H9 (cell line): ENCODE measurements at regions not wholly inside any gene's neighbourhood (a gene's known extent, or its start where the extent isn't known, plus 50 kb on each side); places are given as distances from the start of the nearest gene placed in this dataset.

Source experiments
- DNase-seq: peaks from one replicate; pipeline ENCODE4 v3.0.0-alpha.2; 2017
- H2AFZ ChIP-seq: one replicate; pipeline ENCODE4 v1.6.1; 2013; ENCODE audit warnings: mild to moderate bottlenecking, low read length, control low read depth, moderate library complexity
- H2AK5ac ChIP-seq: 2 replicates; pipeline ENCODE4 v1.6.1; 2013; ENCODE audit warnings: low read length, control low read depth, mixed read lengths; ENCODE audit not compliant: insufficient read length
- H2BK120ac ChIP-seq: one replicate; pipeline ENCODE4 v1.6.1; 2013; ENCODE audit warnings: low read depth, mild to moderate bottlenecking, low read length, control low read depth, inconsistent platforms; ENCODE audit not compliant: poor library complexity, severe bottlenecking
- H2BK12ac ChIP-seq: 2 replicates; pipeline ENCODE4 v1.6.1; 2013; ENCODE audit warnings: low read length, control low read depth, mixed read lengths, low read depth; ENCODE audit not compliant: insufficient read length
- H2BK15ac ChIP-seq: 2 replicates; pipeline ENCODE4 v1.6.1; 2013; ENCODE audit warnings: low read depth, low read length, control low read depth
- H2BK20ac ChIP-seq: one replicate; pipeline ENCODE4 v1.6.1; 2013; ENCODE audit warnings: low read depth, mild to moderate bottlenecking, low read length, control low read depth, inconsistent platforms; ENCODE audit not compliant: poor library complexity, severe bottlenecking
- H2BK5ac ChIP-seq: 2 replicates; pipeline ENCODE4 v1.6.1; 2013; ENCODE audit warnings: low read length, control low read depth, mixed read lengths; ENCODE audit not compliant: insufficient read length
- H3K14ac ChIP-seq: 2 replicates; pipeline ENCODE4 v1.6.1; 2013; ENCODE audit warnings: low read length, control low read depth; ENCODE audit not compliant: insufficient read depth
- H3K18ac ChIP-seq: 2 replicates; pipeline ENCODE4 v1.6.1; 2013; ENCODE audit warnings: low read depth, mild to moderate bottlenecking, mixed read lengths, low read length, control low read depth; ENCODE audit not compliant: insufficient read length
- H3K23ac ChIP-seq: 2 replicates; pipeline ENCODE4 v1.6.1; 2013; ENCODE audit warnings: low read length, control low read depth, mixed read lengths, low read depth; ENCODE audit not compliant: insufficient read length
- H3K23me2 ChIP-seq: 2 replicates; pipeline ENCODE4 v1.6.1; 2013; ENCODE audit warnings: low read depth, mild to moderate bottlenecking, mixed read lengths, low read length, control low read depth; ENCODE audit not compliant: insufficient read length, poor library complexity, severe bottlenecking
- H3K27ac ChIP-seq: 2 replicates; pipeline ENCODE4 v1.5.1; 2013; ENCODE audit warnings: low read length, control low read depth, mixed read lengths, low read depth; ENCODE audit not compliant: insufficient read length
- H3K27me3 ChIP-seq: 2 replicates; pipeline ENCODE4 v1.6.1; 2013; ENCODE audit warnings: low read length, control low read depth, inconsistent platforms; ENCODE audit not compliant: insufficient read depth
- H3K4ac ChIP-seq: 2 replicates; pipeline ENCODE4 v1.6.1; 2013; ENCODE audit warnings: low read depth, mild to moderate bottlenecking, control low read depth, inconsistent platforms, low read length, moderate library complexity
- H3K4me1 ChIP-seq: 2 replicates; pipeline ENCODE4 v1.6.1; 2013; ENCODE audit warnings: low read length, control low read depth, inconsistent platforms; ENCODE audit not compliant: insufficient read depth
- H3K4me2 ChIP-seq: 2 replicates; pipeline ENCODE4 v1.6.1; 2013; ENCODE audit warnings: low read length, control low read depth, mixed read lengths; ENCODE audit not compliant: insufficient read length, insufficient read depth
- H3K56ac ChIP-seq: 2 replicates; pipeline ENCODE4 v1.6.1; 2013; ENCODE audit warnings: low read depth, mild to moderate bottlenecking, mixed read lengths, low read length, control low read depth; ENCODE audit not compliant: insufficient read length
- H3K79me1 ChIP-seq: 2 replicates; pipeline ENCODE4 v1.6.1; 2013; ENCODE audit warnings: low read depth, mild to moderate bottlenecking, moderate library complexity, low read length, control low read depth, inconsistent platforms; ENCODE audit not compliant: insufficient read depth, poor library complexity, severe bottlenecking
- H3K79me2 ChIP-seq: 2 replicates; pipeline ENCODE4 v1.6.1; 2013; ENCODE audit warnings: low read length, control low read depth, inconsistent platforms; ENCODE audit not compliant: insufficient read depth
- H3K9ac ChIP-seq: 2 replicates; pipeline ENCODE4 v1.6.1; 2013; ENCODE audit warnings: low read length, control low read depth, mixed read lengths; ENCODE audit not compliant: insufficient read length; ENCODE audit errors: extremely low read depth
- H3K9me3 ChIP-seq: one replicate; pipeline ENCODE4 v1.6.1; 2013; ENCODE audit warnings: low read depth, low read length, inconsistent platforms; ENCODE audit not compliant: control insufficient read depth
- H3T11ph ChIP-seq: one replicate; pipeline ENCODE4 v1.6.1; 2013; ENCODE audit warnings: mild to moderate bottlenecking, low read length, control low read depth, inconsistent platforms
- H4K20me1 ChIP-seq: one replicate; pipeline ENCODE4 v1.6.1; 2013; ENCODE audit not compliant: control insufficient read depth, insufficient read length, insufficient read depth
- H4K5ac ChIP-seq: 2 replicates; pipeline ENCODE4 v1.6.1; 2013; ENCODE audit warnings: low read depth, mild to moderate bottlenecking, mixed read lengths, low read length, control low read depth; ENCODE audit not compliant: insufficient read length
- H4K8ac ChIP-seq: replicated peaks from 2 replicates; pipeline ENCODE4 v1.6.1; 2013; ENCODE audit warnings: low read length, control low read depth, mixed read lengths, low read depth; ENCODE audit not compliant: insufficient read length
- H4K91ac ChIP-seq: 2 replicates; pipeline ENCODE4 v1.6.1; 2013; ENCODE audit warnings: low read depth, mild to moderate bottlenecking, moderate library complexity, mixed read lengths, low read length, control low read depth; ENCODE audit not compliant: insufficient read length
- H3K27ac Mint-ChIP-seq, 3 experiments: 2 replicates in 2 of 3; 3 replicates in 1 of 3; pipeline ENCODE4 v1.8.0; 2020 to 2021; ENCODE audit warnings: mixed read lengths in 3 of 3, mild to moderate bottlenecking in 1 of 3, moderate library complexity in 1 of 3
- H3K27me3 Mint-ChIP-seq: 2 replicates; pipeline ENCODE4 v1.8.0; 2021; ENCODE audit warnings: low read depth, mild to moderate bottlenecking, moderate library complexity, mixed read lengths
- H3K36me3 Mint-ChIP-seq, 3 experiments: 2 replicates in 2 of 3; 3 replicates in 1 of 3; pipeline ENCODE4 v1.8.0; 2020 to 2021; ENCODE audit warnings: low read depth in 3 of 3, mixed read lengths in 3 of 3; ENCODE audit not compliant: insufficient read depth in 1 of 3
- H3K4me1 Mint-ChIP-seq, 2 experiments: 2 replicates each; pipeline ENCODE4 v1.8.0; 2020; ENCODE audit warnings: mixed read lengths in 2 of 2
- H3K4me3 Mint-ChIP-seq, 2 experiments: 2 replicates in 1 of 2; 3 replicates in 1 of 2; pipeline ENCODE4 v1.8.0; 2020 to 2021; ENCODE audit warnings: mild to moderate bottlenecking in 2 of 2, mixed read lengths in 2 of 2, moderate library complexity in 1 of 2
- H3K9me3 Mint-ChIP-seq, 2 experiments: 2 replicates in 1 of 2; 3 replicates in 1 of 2; pipeline ENCODE4 v1.8.0; 2020; ENCODE audit warnings: mild to moderate bottlenecking in 2 of 2, mixed read lengths in 2 of 2, moderate library complexity in 1 of 2
- WGBS: extraction: QIAGEN DNeasy Blood & Tissue Kit; methylation state at CpG from one replicate; pipeline ENCODE4 v1.1.7; 2013; ENCODE audit warnings: missing lambda C conversion rate, low lambda C conversion rate, mixed read lengths; ENCODE audit not compliant: insufficient read length; ENCODE audit errors: extremely low coverage; 5-methylcytosine and 5-hydroxymethylcytosine counted together
- TF ChIP-seq, protein P1 (sequence below): fragments of 200-600 bp; sonication (generic); conservative IDR thresholded peaks from 3 replicates; pipeline ENCODE4 v1.8.0; 2021; ENCODE audit warnings: antibody characterized with exemption, mild to moderate bottlenecking

DNA sequence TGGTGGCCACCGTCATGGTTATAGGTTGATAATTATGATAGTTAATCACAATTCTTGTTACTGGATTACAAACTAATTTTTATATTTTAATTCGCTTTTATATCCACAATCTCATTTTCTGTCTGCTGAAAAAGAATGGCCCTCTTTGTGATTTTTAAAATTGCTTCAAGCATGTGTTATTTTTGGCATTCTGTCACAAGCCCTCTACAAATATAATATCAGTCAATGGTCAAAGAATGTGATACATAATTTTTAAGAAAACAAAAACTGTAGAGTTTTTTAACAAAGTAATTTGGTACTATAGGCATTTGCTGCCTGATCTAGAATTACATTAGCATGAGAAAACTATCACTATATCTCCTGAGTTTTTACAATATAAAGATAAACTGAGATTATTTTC is 352.0 kb upstream of the TMTC1 start:
- Mint-ChIP-seq H3K4me3 (no peak overlapping the region), H3K27me3 (no peaks in the 10 kb centered on the region), H3K36me3 (no peaks in the 10 kb centered on the region), H3K27ac (no peak overlapping the region), H3K9me3 (peaks cover 0 to 3% of the 10 kb centered on the region in 2 experiments; a peak in 2 of 5 replicates), H3K4me1 (no peaks in the 10 kb centered on the region)
- Histone ChIP-seq H4K5ac (no peak overlapping the region), H3K27ac (no peak overlapping the region), H2BK12ac (no peak overlapping the region), H3K23me2 (no peaks in the 10 kb centered on the region), H2BK20ac (no peak overlapping the region), H3K23ac (no peak overlapping the region), H2BK15ac (no peak overlapping the region), H3K14ac (no peak overlapping the region), H4K20me1 (no peaks in the 10 kb centered on the region), H3K27me3 (no peaks in the 10 kb centered on the region), H3T11ph (no peak overlapping the region), H2BK120ac (no peak overlapping the region), H3K9me3 (no peaks in the 10 kb centered on the region), H3K4me1 (no peaks in the 10 kb centered on the region), H3K79me1 (no peaks in the 10 kb centered on the region), H3K4me2 (no peak overlapping the region), H2BK5ac (no peak overlapping the region), H4K91ac (no peak overlapping the region), H4K8ac (no peak overlapping the region), H2AK5ac (no peak overlapping the region), H3K79me2 (no peaks in the 10 kb centered on the region), H3K18ac (no peak overlapping the region), H3K9ac (no peak overlapping the region), H3K56ac (no peak overlapping the region), H3K4ac (no peak overlapping the region), H2AFZ (no peak overlapping the region)
- no peak for DNase-seq
- TF ChIP-seq, protein P1, sequence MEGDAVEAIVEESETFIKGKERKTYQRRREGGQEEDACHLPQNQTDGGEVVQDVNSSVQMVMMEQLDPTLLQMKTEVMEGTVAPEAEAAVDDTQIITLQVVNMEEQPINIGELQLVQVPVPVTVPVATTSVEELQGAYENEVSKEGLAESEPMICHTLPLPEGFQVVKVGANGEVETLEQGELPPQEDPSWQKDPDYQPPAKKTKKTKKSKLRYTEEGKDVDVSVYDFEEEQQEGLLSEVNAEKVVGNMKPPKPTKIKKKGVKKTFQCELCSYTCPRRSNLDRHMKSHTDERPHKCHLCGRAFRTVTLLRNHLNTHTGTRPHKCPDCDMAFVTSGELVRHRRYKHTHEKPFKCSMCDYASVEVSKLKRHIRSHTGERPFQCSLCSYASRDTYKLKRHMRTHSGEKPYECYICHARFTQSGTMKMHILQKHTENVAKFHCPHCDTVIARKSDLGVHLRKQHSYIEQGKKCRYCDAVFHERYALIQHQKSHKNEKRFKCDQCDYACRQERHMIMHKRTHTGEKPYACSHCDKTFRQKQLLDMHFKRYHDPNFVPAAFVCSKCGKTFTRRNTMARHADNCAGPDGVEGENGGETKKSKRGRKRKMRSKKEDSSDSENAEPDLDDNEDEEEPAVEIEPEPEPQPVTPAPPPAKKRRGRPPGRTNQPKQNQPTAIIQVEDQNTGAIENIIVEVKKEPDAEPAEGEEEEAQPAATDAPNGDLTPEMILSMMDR, result no peak
- WGBS, result no CpG with 5 or more reads among the region's 2 CpGs
